SU-DHL-6 (cell line): ENCODE measurements at regions not wholly inside any gene's neighbourhood (a gene's known extent, or its start where the extent isn't known, plus 50 kb on each side); places are given as distances from the start of the nearest gene placed in this dataset.

Source experiments
- H2AFZ ChIP-seq: fragments of 200-600 bp; sonication (generic); 2 replicates; pipeline ENCODE4 v1.6.1; 2014; ENCODE audit warnings: low read depth, mild to moderate bottlenecking, moderate library complexity, mixed read lengths, antibody characterized with exemption, low read length; ENCODE audit not compliant: severe bottlenecking
- H3F3A ChIP-seq: fragments of 200-600 bp; shearing (Covaris generic); 2 replicates; pipeline ENCODE4 v1.6.0; 2016; ENCODE audit warnings: antibody characterized with exemption, mild to moderate bottlenecking; ENCODE audit not compliant: insufficient read depth
- H3K27ac ChIP-seq: fragments of 200-600 bp; sonication (generic); 2 replicates; pipeline ENCODE4 v1.5.1; 2016; ENCODE audit warnings: low read depth, mild to moderate bottlenecking, low read length, moderate library complexity, mixed read lengths
- H3K27me3 ChIP-seq: fragments of 200-600 bp; sonication (generic), shearing (Covaris generic); 2 replicates; pipeline ENCODE4 v1.6.0; 2014; ENCODE audit warnings: mild to moderate bottlenecking, low read length
- H3K36me3 ChIP-seq: fragments of 200-600 bp; sonication (generic); 2 replicates; pipeline ENCODE4 v1.6.1; 2014; ENCODE audit warnings: mild to moderate bottlenecking, low read length, mixed read lengths
- H3K4me2 ChIP-seq: fragments of 300-600, 200-600 bp; shearing (Covaris generic), sonication (generic); 2 replicates; pipeline ENCODE4 v1.6.0; 2014; ENCODE audit warnings: low read length, low read depth, mild to moderate bottlenecking; ENCODE audit not compliant: poor library complexity, severe bottlenecking
- H3K4me3 ChIP-seq: fragments of 200-600 bp; sonication (generic); 2 replicates; pipeline ENCODE4 v1.5.1; 2014; ENCODE audit warnings: antibody characterized with exemption, low read length, mild to moderate bottlenecking, mixed read lengths; ENCODE audit not compliant: insufficient read depth, poor library complexity, severe bottlenecking
- H3K79me2 ChIP-seq: fragments of 200-600 bp; sonication (generic); 2 replicates; pipeline ENCODE4 v1.6.1; 2014; ENCODE audit warnings: mild to moderate bottlenecking, low read length, moderate library complexity; ENCODE audit not compliant: insufficient read depth
- H3K9ac ChIP-seq: fragments of 200-600 bp; sonication (generic); 2 replicates; pipeline ENCODE4 v1.7.0; 2014; ENCODE audit warnings: mild to moderate bottlenecking, low read length
- H3K9me2 ChIP-seq: fragments of 200-600 bp; sonication (generic); replicated peaks from 2 replicates; pipeline ENCODE4 v1.6.1; 2014; ENCODE audit warnings: low read length; ENCODE audit not compliant: insufficient read depth
- H3K9me3 ChIP-seq: fragments of 200-600 bp; sonication (generic); 2 replicates; pipeline ENCODE4 v1.6.1; 2014; ENCODE audit warnings: low read length, mixed read lengths; ENCODE audit not compliant: insufficient read depth
- H4K20me1 ChIP-seq: fragments of 200-600 bp; sonication (generic); 2 replicates; pipeline ENCODE4 v1.6.1; 2014; ENCODE audit warnings: low read depth, mild to moderate bottlenecking, antibody characterized with exemption, low read length, moderate library complexity, mixed read lengths
- CTCF ChIP-seq: fragments of 200-600 bp; sonication (generic); IDR thresholded peaks from one replicate; pipeline ENCODE4 v1.5.1; 2017; ENCODE audit warnings: antibody characterized with exemption, mild to moderate bottlenecking, low read length, moderate library complexity; ENCODE audit not compliant: insufficient read depth, poor library complexity, severe bottlenecking
- EZH2phosphoT487 ChIP-seq: fragments of 200-600 bp; sonication (generic), shearing (Covaris generic); conservative IDR thresholded peaks from 2 replicates; pipeline ENCODE4 v1.6.1; 2018; ENCODE audit warnings: mild to moderate bottlenecking, antibody characterized with exemption, low read length, moderate library complexity, mixed read lengths

- Histone ChIP-seq H3K79me2 (no peaks in the 10 kb centered on the region), H3K27ac (peak overlapping the region; percentile 64), H2AFZ (peak overlapping the region; percentile 33), H3K4me2 (peak overlapping the region; percentile 59), H3K9ac (peak overlapping the region; percentile 13), H3K36me3 (no peaks in the 10 kb centered on the region), H3F3A (no peaks in the 10 kb centered on the region), H3K4me3 (no peak overlapping the region), H3K27me3 (no peaks in the 10 kb centered on the region), H4K20me1 (no peaks in the 10 kb centered on the region), H3K9me2 (no peaks in the 10 kb centered on the region), H3K9me3 (no peaks in the 10 kb centered on the region)
- TF ChIP-seq EZH2phosphoT487 = no peak
- TF ChIP-seq CTCF = no peak
Observed at GRCh38 chr5:125149527-125149926, 403.1 kb upstream of the ZNF608 start.

GRCh38 chr5:125150041-125150669 lies 403.7 kb upstream of the ZNF608 start:
- no peaks in the 10 kb centered on the region for H3K79me2 ChIP-seq
- H3F3A ChIP-seq = no peaks in the 10 kb centered on the region
- H3K27me3 ChIP-seq = no peaks in the 10 kb centered on the region
- TF ChIP-seq EZH2phosphoT487 (no peak), CTCF (no peak)
- peak overlapping the region; percentile 59 for H3K4me2 ChIP-seq
- peak overlapping the region; percentile 13; the same call in 1 of the 2 replicates for H3K9ac ChIP-seq
- H3K9me2 ChIP-seq = no peaks in the 10 kb centered on the region
- no peak overlapping the region for H3K4me3 ChIP-seq
- no peaks in the 10 kb centered on the region for H4K20me1 ChIP-seq
- H2AFZ ChIP-seq = peak overlapping the region; percentile 33
- H3K9me3 ChIP-seq = no peaks in the 10 kb centered on the region
- H3K36me3 ChIP-seq = no peaks in the 10 kb centered on the region
- peak overlapping the region; percentile 64 for H3K27ac ChIP-seq

GRCh38 chr5:125151150-125151900 lies 404.9 kb upstream of the ZNF608 start:
- Histone ChIP-seq H3K9ac (peak overlapping the region; percentile 45), H3K36me3 (no peaks in the 10 kb centered on the region), H3K79me2 (no peaks in the 10 kb centered on the region), H3K4me2 (peak overlapping the region; percentile 59), H3K9me3 (no peaks in the 10 kb centered on the region), H3F3A (no peaks in the 10 kb centered on the region), H2AFZ (no peak overlapping the region), H3K27ac (peak overlapping the region; percentile 64), H3K4me3 (peak overlapping the region; percentile 37), H4K20me1 (no peaks in the 10 kb centered on the region), H3K9me2 (no peaks in the 10 kb centered on the region), H3K27me3 (no peaks in the 10 kb centered on the region)
- no peak for TF ChIP-seq EZH2phosphoT487

- peak overlapping the region; percentile 11 for H2AFZ ChIP-seq
- H3K4me2 ChIP-seq = peak overlapping the region; percentile 59
- peak overlapping the region; percentile 64 for H3K27ac ChIP-seq
- H3K79me2 ChIP-seq = no peaks in the 10 kb centered on the region
- no peaks in the 10 kb centered on the region for H3K27me3 ChIP-seq
- no peaks in the 10 kb centered on the region for H3F3A ChIP-seq
- peak overlapping the region; percentile 37 for H3K4me3 ChIP-seq
- H3K9me3 ChIP-seq = no peaks in the 10 kb centered on the region
- no peaks in the 10 kb centered on the region for H3K9me2 ChIP-seq
- TF ChIP-seq CTCF = no peak
- TF ChIP-seq EZH2phosphoT487 = no peak
- peak overlapping the region; percentile 45 for H3K9ac ChIP-seq
- H4K20me1 ChIP-seq = no peaks in the 10 kb centered on the region
- H3K36me3 ChIP-seq = no peaks in the 10 kb centered on the region
Observed at GRCh38 chr5:125152044-125152443, 405.6 kb upstream of the ZNF608 start.
